PC-3 (cell line): ENCODE measurements at regions not wholly inside any gene's neighbourhood (a gene's known extent, or its start where the extent isn't known, plus 50 kb on each side); places are given as distances from the start of the nearest gene placed in this dataset.

Experiments used
- ATAC-seq: fragments of 200-7000 bp; cut with Tn5 transposase; 2 replicates; pipeline ENCODE4 v1.9.1; 2020; ENCODE audit warnings: mild to moderate bottlenecking, moderate library complexity
- BruUV-seq: library from RNA; stranded (reverse); fragments of 400-500 nt; replicated peaks from 2 replicates; lab custom pipeline; 2021; lab: Mats Ljungman, UMichigan
- CTCF ChIA-PET: fragments of 300-600 bp; sonication (Branson Sonifier 250); formaldehyde crosslinking; loops from one replicate; lab custom pipeline; 2022; ENCODE audit warnings: antibody characterized with exemption; lab: Charles Lee
- POLR2A ChIA-PET: fragments of 300-600 bp; sonication (Branson Sonifier 250); formaldehyde crosslinking; loops from one replicate; lab custom pipeline; 2022; ENCODE audit warnings: antibody characterized with exemption; ENCODE audit not compliant: unreplicated experiment; lab: Charles Lee
- DNase-seq: peaks from one replicate; pipeline ENCODE4 v3.0.0-alpha.2; 2015
- H2AFZ ChIP-seq: fragments of 300-600 bp; sonication (generic); 2 replicates; pipeline ENCODE4 v1.6.0; 2016; ENCODE audit warnings: antibody characterized with exemption, low read length
- H3F3A ChIP-seq: fragments of 300-600 bp; sonication (generic); one replicate; pipeline ENCODE4 v1.6.0; 2017; ENCODE audit warnings: antibody characterized with exemption, low read length, control low read depth, mild to moderate bottlenecking; ENCODE audit not compliant: unreplicated experiment
- H3K27ac ChIP-seq: fragments of 300-600 bp; sonication (generic); 2 replicates; pipeline ENCODE4 v1.5.1; 2016; ENCODE audit warnings: mild to moderate bottlenecking, low read length
- H3K27me3 ChIP-seq: fragments of 300-600 bp; sonication (generic); 2 replicates; pipeline ENCODE4 v1.6.1; 2016; ENCODE audit warnings: low read length, mixed read lengths
- H3K36me3 ChIP-seq: fragments of 300-600 bp; sonication (generic); 2 replicates; pipeline ENCODE4 v1.6.1; 2016; ENCODE audit warnings: low read depth, mixed run types, low read length, mixed read lengths
- H3K4me1 ChIP-seq: fragments of 300-600 bp; sonication (generic); 2 replicates; pipeline ENCODE4 v1.5.1; 2016; ENCODE audit warnings: low read length; ENCODE audit not compliant: insufficient read depth
- H3K4me2 ChIP-seq: fragments of 300-600 bp; sonication (generic); 2 replicates; pipeline ENCODE4 v1.6.0; 2016; ENCODE audit warnings: low read length
- H3K4me3 ChIP-seq: fragments of 300-600 bp; sonication (generic); 2 replicates; pipeline ENCODE4 v1.5.1; 2016; ENCODE audit warnings: mild to moderate bottlenecking, low read length, mixed read lengths
- H3K79me2 ChIP-seq: fragments of 300-600 bp; sonication (generic); 2 replicates; pipeline ENCODE4 v1.6.1; 2017; ENCODE audit warnings: low read length, mixed read lengths
- H3K9ac ChIP-seq: fragments of 300-600 bp; sonication (generic); 2 replicates; pipeline ENCODE4 v1.6.0; 2016; ENCODE audit warnings: mild to moderate bottlenecking, low read length
- H3K9me2 ChIP-seq: fragments of 300-600 bp; sonication (generic); replicated peaks from 2 replicates; pipeline ENCODE4 v1.6.1; 2016; ENCODE audit warnings: mixed run types, low read length, mixed read lengths
- H3K9me3 ChIP-seq: fragments of 300-600 bp; sonication (generic); 2 replicates; pipeline ENCODE4 v1.6.1; 2016; ENCODE audit warnings: low read length, mixed read lengths
- H4K20me1 ChIP-seq: fragments of 300-600 bp; sonication (generic); 2 replicates; pipeline ENCODE4 v1.6.1; 2016; ENCODE audit warnings: low read length, mixed read lengths
- EZH2 ChIP-seq: fragments of 300-600 bp; sonication (generic); IDR thresholded peaks from one replicate; pipeline ENCODE4 v1.6.1; 2017; ENCODE audit warnings: antibody characterized with exemption, mild to moderate bottlenecking, low read length; ENCODE audit not compliant: unreplicated experiment
- EZH2phosphoT487 ChIP-seq: fragments of 300-600 bp; sonication (generic); IDR thresholded peaks from 2 replicates; pipeline ENCODE4 v1.6.1; 2018; ENCODE audit warnings: mild to moderate bottlenecking, antibody characterized with exemption, low read length, borderline replicate concordance
- intact Hi-C: fragments of 100-400 bp; cut with micrococcal nuclease; formaldehyde crosslinking; loops from 2 replicates; pipeline ENCODE4 v1.9.0; 2023
- TF ChIP-seq, protein P1 (sequence below): fragments of 300-600 bp; sonication (generic); conservative IDR thresholded peaks from 2 replicates; pipeline ENCODE4 v1.5.1; 2017; ENCODE audit warnings: antibody characterized with exemption, low read depth, mild to moderate bottlenecking, low read length

DNA sequence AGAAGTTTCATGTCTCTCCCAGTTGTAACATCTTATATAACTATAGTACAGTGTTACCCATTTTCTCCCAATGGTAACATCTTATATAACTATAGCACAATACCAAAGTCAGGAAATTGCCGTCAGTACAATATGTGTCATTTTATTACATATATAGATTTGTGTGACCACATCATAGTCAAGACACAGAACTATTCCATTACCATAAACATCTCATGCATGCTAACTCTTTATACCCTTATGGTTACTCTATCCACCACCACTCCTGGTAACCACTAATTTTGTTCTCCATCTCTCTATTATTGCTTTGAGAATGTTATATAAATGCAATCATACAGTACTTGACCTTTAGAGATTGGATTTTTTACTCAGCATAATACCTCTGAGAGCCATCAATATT is 120.7 kb downstream of the BACH1 start:
- ChIA-PET CTCF (no interaction called here), POLR2A (no interaction called here)
- no TSS peak for BruUV-seq
- Histone ChIP-seq H3K4me1 (peaks cover 8% of the 10 kb centered on the region; the same call in 1 of the 2 replicates), H3K9ac (no peak overlapping the region), H3F3A (no peaks in the 10 kb centered on the region), H3K27ac (no peak overlapping the region), H3K27me3 (no peaks in the 10 kb centered on the region), H3K9me2 (no peaks in the 10 kb centered on the region), H3K4me3 (no peak overlapping the region), H2AFZ (no peak overlapping the region), H3K9me3 (no peaks in the 10 kb centered on the region), H4K20me1 (no peaks in the 10 kb centered on the region), H3K4me2 (no peak overlapping the region), H3K36me3 (no peaks in the 10 kb centered on the region), H3K79me2 (no peaks in the 10 kb centered on the region)
- intact Hi-C loops = no loop called here
- DNase-seq (no peak), ATAC-seq (no peak)
- TF ChIP-seq EZH2 = no peak
- TF ChIP-seq, protein P1, sequence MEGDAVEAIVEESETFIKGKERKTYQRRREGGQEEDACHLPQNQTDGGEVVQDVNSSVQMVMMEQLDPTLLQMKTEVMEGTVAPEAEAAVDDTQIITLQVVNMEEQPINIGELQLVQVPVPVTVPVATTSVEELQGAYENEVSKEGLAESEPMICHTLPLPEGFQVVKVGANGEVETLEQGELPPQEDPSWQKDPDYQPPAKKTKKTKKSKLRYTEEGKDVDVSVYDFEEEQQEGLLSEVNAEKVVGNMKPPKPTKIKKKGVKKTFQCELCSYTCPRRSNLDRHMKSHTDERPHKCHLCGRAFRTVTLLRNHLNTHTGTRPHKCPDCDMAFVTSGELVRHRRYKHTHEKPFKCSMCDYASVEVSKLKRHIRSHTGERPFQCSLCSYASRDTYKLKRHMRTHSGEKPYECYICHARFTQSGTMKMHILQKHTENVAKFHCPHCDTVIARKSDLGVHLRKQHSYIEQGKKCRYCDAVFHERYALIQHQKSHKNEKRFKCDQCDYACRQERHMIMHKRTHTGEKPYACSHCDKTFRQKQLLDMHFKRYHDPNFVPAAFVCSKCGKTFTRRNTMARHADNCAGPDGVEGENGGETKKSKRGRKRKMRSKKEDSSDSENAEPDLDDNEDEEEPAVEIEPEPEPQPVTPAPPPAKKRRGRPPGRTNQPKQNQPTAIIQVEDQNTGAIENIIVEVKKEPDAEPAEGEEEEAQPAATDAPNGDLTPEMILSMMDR = no peak
- TF ChIP-seq EZH2phosphoT487 = no peak

DNA sequence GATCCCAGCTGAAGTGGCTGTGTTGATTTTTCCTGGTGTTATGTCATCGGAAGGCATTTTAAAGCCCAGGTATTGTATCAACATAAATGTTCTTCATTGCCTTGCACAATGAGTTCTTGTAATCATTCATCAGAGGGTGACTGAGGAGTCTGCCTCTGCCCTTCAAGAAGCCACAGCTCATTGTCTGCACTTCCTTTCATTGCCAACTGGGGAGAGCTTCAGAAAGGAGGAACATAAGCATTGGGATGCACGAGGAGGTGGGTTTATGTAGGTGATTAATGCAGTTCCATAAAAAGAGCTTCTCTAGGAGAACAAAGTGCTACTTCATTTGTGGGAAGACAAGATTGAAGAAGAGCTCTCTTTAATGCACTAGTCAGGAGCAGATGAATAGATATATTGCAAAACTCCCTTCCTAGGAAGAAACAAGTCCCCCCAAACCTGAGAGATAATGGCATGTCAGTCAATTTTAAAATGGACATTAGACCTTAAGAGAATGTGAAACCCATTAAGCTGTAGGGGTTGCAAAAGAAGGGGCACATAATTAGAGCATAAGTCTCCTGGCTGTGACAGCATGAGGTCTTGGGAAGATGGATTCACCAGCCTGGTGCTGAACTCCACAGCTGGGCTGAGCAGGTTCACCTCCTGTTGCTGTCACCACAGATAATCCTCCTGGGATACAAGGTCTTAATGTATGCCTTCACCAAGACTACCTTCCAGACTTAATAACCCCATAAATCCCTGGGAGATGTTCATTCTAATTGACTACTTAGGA is 124.6 kb downstream of the BACH1 start:
- Histone ChIP-seq H3K4me3 (no peak overlapping the region), H3K9ac (no peak overlapping the region), H3F3A (no peaks in the 10 kb centered on the region), H3K4me1 (no peaks in the 10 kb centered on the region), H2AFZ (no peak overlapping the region), H3K9me3 (no peaks in the 10 kb centered on the region), H3K36me3 (no peaks in the 10 kb centered on the region), H3K9me2 (no peaks in the 10 kb centered on the region), H3K4me2 (no peak overlapping the region), H3K79me2 (no peaks in the 10 kb centered on the region), H3K27ac (no peak overlapping the region), H4K20me1 (no peaks in the 10 kb centered on the region), H3K27me3 (no peaks in the 10 kb centered on the region)
- DNase-seq = no peak
- ChIA-PET POLR2A (no interaction called here), CTCF (no interaction called here)
- no TSS peak for BruUV-seq
- no peak for ATAC-seq
- TF ChIP-seq, protein P1 = no peak
- no peak for TF ChIP-seq EZH2
- no peak for TF ChIP-seq EZH2phosphoT487
- intact Hi-C loops = no loop called here

DNA sequence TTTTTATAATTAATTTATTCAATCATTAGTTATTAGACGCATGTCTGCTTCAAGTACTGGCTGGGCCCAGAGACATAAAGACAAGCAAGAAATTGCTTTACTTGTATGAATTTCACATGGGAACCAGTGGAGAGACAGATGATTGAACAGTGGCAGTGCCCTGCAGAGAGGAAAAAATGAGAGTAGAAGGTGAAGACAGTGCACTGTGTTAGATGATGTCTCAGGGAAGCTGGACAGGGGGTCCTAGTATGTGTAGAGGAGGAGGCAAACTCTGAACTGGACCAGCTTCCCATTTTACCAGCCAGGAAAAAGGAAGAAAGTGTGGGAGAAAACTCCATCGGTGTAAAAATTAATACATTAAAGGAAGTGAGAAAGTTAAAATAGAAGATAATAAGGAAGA is 126.0 kb downstream of the BACH1 start:
- CTCF ChIA-PET = no interaction called here
- no peak for TF ChIP-seq EZH2
- TF ChIP-seq, protein P1 = no peak
- TF ChIP-seq EZH2phosphoT487 = no peak
- Histone ChIP-seq H3K4me1 (no peaks in the 10 kb centered on the region), H3K27me3 (no peaks in the 10 kb centered on the region), H3K36me3 (no peaks in the 10 kb centered on the region), H3K4me2 (no peak overlapping the region), H4K20me1 (no peaks in the 10 kb centered on the region), H3K4me3 (no peak overlapping the region), H2AFZ (no peak overlapping the region), H3F3A (no peaks in the 10 kb centered on the region), H3K79me2 (no peaks in the 10 kb centered on the region), H3K9me3 (no peaks in the 10 kb centered on the region), H3K9ac (no peak overlapping the region), H3K27ac (no peak overlapping the region), H3K9me2 (no peaks in the 10 kb centered on the region)
- no TSS peak for BruUV-seq
- POLR2A ChIA-PET = no interaction called here
- intact Hi-C loops = no loop called here
- ATAC-seq = no peak
- no peak for DNase-seq
